ENCODE measurements at regions not wholly inside any gene's neighbourhood (a gene's known extent, or its start where the extent isn't known, plus 50 kb on each side); places are given as distances from the start of the nearest gene placed in this dataset.

DNA sequence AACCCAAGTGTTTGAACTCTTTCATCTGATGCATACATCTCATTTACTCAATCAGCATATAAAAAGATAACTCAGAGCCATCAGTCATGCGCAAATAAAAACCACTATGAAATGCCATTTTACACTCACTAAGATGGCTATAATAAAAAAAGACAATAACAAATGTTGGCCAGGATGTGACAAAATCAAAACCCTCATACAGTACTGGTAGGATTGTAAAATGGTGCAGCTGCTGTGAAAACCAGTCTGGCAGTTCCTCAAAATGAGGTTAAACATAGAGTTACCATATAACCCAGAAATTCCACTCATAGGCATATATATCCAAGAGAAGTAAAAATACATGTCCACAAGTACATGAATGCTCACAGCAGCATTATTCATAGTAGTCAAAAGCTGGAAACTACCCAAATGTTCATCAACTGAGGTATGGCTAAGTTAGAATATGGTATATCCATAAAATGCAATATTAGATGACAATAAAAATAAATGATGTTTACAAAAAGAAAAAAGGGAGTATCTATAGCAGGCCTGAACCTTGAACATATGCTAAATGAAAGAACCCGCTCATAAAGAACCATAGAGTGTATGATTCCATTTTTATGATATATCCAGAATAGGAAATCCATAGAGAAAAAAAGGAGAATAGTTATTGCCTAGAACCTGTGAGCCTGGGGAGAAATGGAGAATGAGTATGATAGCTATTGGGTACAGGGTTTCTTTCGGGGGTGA is 265.1 kb downstream of the SIPA1L2 start:
- Histone ChIP-seq H3K9ac (replicated peaks; ENCODE audit: extremely low read depth, insufficient read depth, low read length) (no peak overlapping the region), H3K79me2 (ENCODE audit: control insufficient read depth, insufficient read depth, low read length) (no peaks in the 10 kb centered on the region), H3K27me3 (ENCODE audit: control insufficient read depth in 2 of 2, insufficient read depth in 2 of 2, low read length in 2 of 2) (peaks cover 0 to 2% of the 10 kb centered on the region in 2 experiments), H3K4me2 (ENCODE audit: insufficient read depth, low read length) (no peak overlapping the region), H3K9me1 (replicated peaks; ENCODE audit: control insufficient read depth, extremely low read depth, insufficient read depth, low read length) (no peaks in the 10 kb centered on the region), H2AFZ (ENCODE audit: low read depth, low read length) (no peak overlapping the region), H3K9me3 (replicated peaks; ENCODE audit: control insufficient read depth, insufficient read depth, low read length) (no peaks in the 10 kb centered on the region), H4K20me1 (replicated peaks; ENCODE audit: control insufficient read depth, extremely low read depth, insufficient read depth, low read length) (no peaks in the 10 kb centered on the region), H3K4me1 (ENCODE audit: control insufficient read depth, extremely low read depth, insufficient read depth, low read length) (no peaks in the 10 kb centered on the region), H3K4me3 (replicated peaks in 1 of 3; ENCODE audit: insufficient read depth in 1 of 3, low read depth in 1 of 3, low read length in 3 of 3) (no peak overlapping the region), H3K36me3 (ENCODE audit: control insufficient read depth in 2 of 2, extremely low read depth in 1 of 2, insufficient read depth in 2 of 2, low read length in 2 of 2) (no peaks in the 10 kb centered on the region), H3K27ac (ENCODE audit: insufficient read depth, low read depth, low read length) (no peak overlapping the region)
- FAIRE-seq (no peak), DNase-seq (ENCODE audit: low read depth, low spot score) (no peak)
- no TSS peak for BruUV-seq (replicated peaks)
- ChIA-PET POLR2A (no interaction called here), CTCF (no interaction called here)
- dilution Hi-C loops (cut with MboI; ENCODE audit: extremely low pct_ligation_motif_present, low sequenced_read_pairs), result no loop called here
- intact Hi-C loops (cut with micrococcal nuclease), result no loop called here
- TF ChIP-seq POLR2A (IDR thresholded peaks at IDR 0.05; ENCODE audit: low read depth, low read length), result no peak
- no peak for TF ChIP-seq POLR2AphosphoS5 (IDR thresholded peaks at IDR 0.05; ENCODE audit: insufficient read depth, low read depth, low read length)
- TF ChIP-seq FOS (IDR thresholded peaks at IDR 0.05; ENCODE audit: borderline replicate concordance, insufficient read depth, low read length), result no peak
- no peak for TF ChIP-seq MAX (IDR thresholded peaks at IDR 0.05; ENCODE audit: insufficient read depth, insufficient read length)
- no peak for TF ChIP-seq GATA2 (IDR thresholded peaks at IDR 0.05; ENCODE audit: insufficient read depth, insufficient read length, low read depth, low read length)
- no peak for TF ChIP-seq JUN (IDR thresholded peaks at IDR 0.05; ENCODE audit: borderline replicate concordance, insufficient read depth, insufficient read length, low read depth)
- no peak for TF ChIP-seq EZH2 (IDR thresholded peaks at IDR 0.05; ENCODE audit: borderline replicate concordance, low read depth, low read length, severe bottlenecking)
- no peak for TF ChIP-seq MYC (IDR thresholded peaks at IDR 0.05; ENCODE audit: low read depth, low read length)
- TF ChIP-seq, protein P1, sequence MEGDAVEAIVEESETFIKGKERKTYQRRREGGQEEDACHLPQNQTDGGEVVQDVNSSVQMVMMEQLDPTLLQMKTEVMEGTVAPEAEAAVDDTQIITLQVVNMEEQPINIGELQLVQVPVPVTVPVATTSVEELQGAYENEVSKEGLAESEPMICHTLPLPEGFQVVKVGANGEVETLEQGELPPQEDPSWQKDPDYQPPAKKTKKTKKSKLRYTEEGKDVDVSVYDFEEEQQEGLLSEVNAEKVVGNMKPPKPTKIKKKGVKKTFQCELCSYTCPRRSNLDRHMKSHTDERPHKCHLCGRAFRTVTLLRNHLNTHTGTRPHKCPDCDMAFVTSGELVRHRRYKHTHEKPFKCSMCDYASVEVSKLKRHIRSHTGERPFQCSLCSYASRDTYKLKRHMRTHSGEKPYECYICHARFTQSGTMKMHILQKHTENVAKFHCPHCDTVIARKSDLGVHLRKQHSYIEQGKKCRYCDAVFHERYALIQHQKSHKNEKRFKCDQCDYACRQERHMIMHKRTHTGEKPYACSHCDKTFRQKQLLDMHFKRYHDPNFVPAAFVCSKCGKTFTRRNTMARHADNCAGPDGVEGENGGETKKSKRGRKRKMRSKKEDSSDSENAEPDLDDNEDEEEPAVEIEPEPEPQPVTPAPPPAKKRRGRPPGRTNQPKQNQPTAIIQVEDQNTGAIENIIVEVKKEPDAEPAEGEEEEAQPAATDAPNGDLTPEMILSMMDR (IDR thresholded peaks at IDR 0.05; ENCODE audit: extremely low read depth in 1 of 2, insufficient read depth in 1 of 2, low read depth in 1 of 2, low read length in 2 of 2), result no peak

Measured in endothelial cell of umbilical vein (primary cell).